HEK293T (cell line): ENCODE measurements at regions not wholly inside any gene's neighbourhood (a gene's known extent, or its start where the extent isn't known, plus 50 kb on each side); places are given as distances from the start of the nearest gene placed in this dataset.

ENCODE experiments used
- ARNT ChIP-seq: fragments of 450-650 bp; IDR thresholded peaks from 2 replicates; pipeline ENCODE4 v1.6.1; 2017; ENCODE audit warnings: mild to moderate bottlenecking
- BHLHE40 ChIP-seq: fragments of 450-650 bp; IDR thresholded peaks from 2 replicates; pipeline ENCODE4 v1.6.1; 2016; ENCODE audit warnings: mild to moderate bottlenecking, moderate library complexity, borderline replicate concordance
- CTBP1 ChIP-seq: fragments of 450-650 bp; IDR thresholded peaks from 2 replicates; pipeline ENCODE4 v1.6.1; 2016; ENCODE audit warnings: borderline replicate concordance
- ELF4 ChIP-seq: fragments of 450-650 bp; IDR thresholded peaks from 2 replicates; pipeline ENCODE4 v1.6.1; 2017; ENCODE audit warnings: antibody characterized with exemption
- FOXA1 ChIP-seq: fragments of 450-650 bp; IDR thresholded peaks from 2 replicates; pipeline ENCODE4 v1.6.1; 2016; ENCODE audit warnings: mild to moderate bottlenecking
- FOXK2 ChIP-seq: fragments of 450-650 bp; IDR thresholded peaks from 2 replicates; pipeline ENCODE4 v1.6.1; 2016; ENCODE audit warnings: mild to moderate bottlenecking
- FOXM1 ChIP-seq: fragments of 450-650 bp; IDR thresholded peaks from 2 replicates; pipeline ENCODE4 v1.6.1; 2017; ENCODE audit warnings: mild to moderate bottlenecking, borderline replicate concordance
- HDGF ChIP-seq: fragments of 450-650 bp; IDR thresholded peaks from 2 replicates; pipeline ENCODE4 v1.6.1; 2017; ENCODE audit warnings: antibody characterized with exemption, borderline replicate concordance
- L3MBTL2 ChIP-seq: fragments of 450-650 bp; conservative IDR thresholded peaks from 2 replicates; pipeline ENCODE4 v1.6.1; 2016; ENCODE audit warnings: mild to moderate bottlenecking
- LEF1 ChIP-seq: fragments of 450-650 bp; IDR thresholded peaks from 2 replicates; pipeline ENCODE4 v1.6.1; 2017; ENCODE audit warnings: mild to moderate bottlenecking, borderline replicate concordance
- PKNOX1 ChIP-seq: fragments of 450-650 bp; IDR thresholded peaks from 2 replicates; pipeline ENCODE4 v1.6.1; 2016
- SP1 ChIP-seq: fragments of 450-650 bp; IDR thresholded peaks from 2 replicates; pipeline ENCODE4 v1.6.1; 2017
- SUZ12 ChIP-seq: fragments of 450-650 bp; IDR thresholded peaks from 2 replicates; pipeline ENCODE4 v1.6.1; 2016; ENCODE audit warnings: mild to moderate bottlenecking
- TARDBP ChIP-seq: fragments of 450-650 bp; IDR thresholded peaks from 2 replicates; pipeline ENCODE4 v1.6.1; 2016

- TF ChIP-seq LEF1 (no peak), SP1 (no peak), L3MBTL2 (no peak), ELF4 (no peak), TARDBP (no peak), CTBP1 (no peak), PKNOX1 (no peak), FOXA1 (no peak), HDGF (no peak), BHLHE40 (no peak), SUZ12 (no peak), FOXK2 (no peak), FOXM1 (no peak), ARNT (no peak)
These were observed 55.6 kb upstream of the ZDHHC17 start for GRCh38 chr12:76708296-76708695.
